ENCODE measurements at regions not wholly inside any gene's neighbourhood (a gene's known extent, or its start where the extent isn't known, plus 50 kb on each side); places are given as distances from the start of the nearest gene placed in this dataset.
A peak's percentile ranks its signal among the peaks of the same experiment; 100 is the strongest.

DNA sequence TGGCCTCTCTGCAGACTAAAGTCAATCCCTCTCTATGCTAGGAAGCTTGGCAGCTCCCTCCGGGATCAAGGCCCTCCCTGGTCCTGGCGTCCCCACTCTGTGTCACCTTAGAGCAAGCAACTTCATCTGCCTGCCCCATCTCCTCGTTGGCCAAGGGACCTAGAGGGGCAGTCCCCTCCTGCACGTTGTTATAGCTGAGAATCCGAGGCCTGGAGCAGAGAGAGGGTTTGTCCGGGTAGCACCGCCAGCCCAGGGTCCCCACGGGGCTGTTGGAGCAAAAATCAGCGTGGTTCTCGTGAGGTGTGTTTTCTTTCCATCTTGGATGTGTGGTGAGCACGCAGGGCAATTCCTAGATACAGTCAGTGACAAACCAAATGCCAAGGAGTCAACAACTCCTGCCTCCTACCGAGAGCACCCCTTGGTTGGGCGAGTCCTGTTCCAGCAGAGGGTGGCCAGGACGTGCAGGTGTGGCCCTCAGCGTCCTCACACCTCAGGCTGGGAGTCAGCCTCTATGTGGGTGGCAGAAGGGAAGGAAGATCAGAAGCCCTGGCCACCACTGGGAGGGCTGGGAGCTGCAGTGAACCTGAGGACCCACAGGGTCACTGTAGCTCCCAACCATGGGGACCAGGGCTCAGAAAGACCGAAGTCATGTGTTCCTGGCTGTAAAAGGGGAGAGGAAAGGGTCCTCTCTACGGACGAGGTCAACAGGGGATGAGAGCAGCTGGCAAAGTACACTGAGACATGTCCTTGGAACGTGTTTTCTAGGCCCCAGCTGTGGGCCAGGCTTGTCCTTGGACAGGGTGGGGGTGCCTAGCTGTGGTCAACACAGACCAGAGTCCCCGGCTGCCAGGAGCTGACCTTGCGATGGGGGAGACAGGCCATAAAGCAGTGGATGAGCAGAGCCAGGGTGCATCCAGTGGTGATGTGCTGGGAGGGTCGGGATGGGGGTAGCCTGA, 85.6 kb upstream of the CIBAR2 start (continued):
- TF ChIP-seq ZBTB42 (CRISPR knock-in tag; IDR thresholded peaks at IDR 0.05), result peak; percentile 97
- TF ChIP-seq ZNF761 (CRISPR knock-in tag; conservative IDR thresholded peaks at IDR 0.05), result peak; percentile 91; the same call in 1 of the 2 replicates
- TF ChIP-seq ARHGAP35 (CRISPR knock-in tag; IDR thresholded peaks at IDR 0.05; ENCODE audit: borderline replicate concordance), result no peak
- TF ChIP-seq HMG20A (CRISPR knock-in tag; IDR thresholded peaks at IDR 0.05; ENCODE audit: borderline replicate concordance), result peak; percentile 88; the same call in 1 of the 2 replicates
- peak; percentile 87; the same call in 1 of the 2 replicates for TF ChIP-seq ZNF678 (CRISPR knock-in tag; IDR thresholded peaks at IDR 0.05)
- TF ChIP-seq, protein P1, sequence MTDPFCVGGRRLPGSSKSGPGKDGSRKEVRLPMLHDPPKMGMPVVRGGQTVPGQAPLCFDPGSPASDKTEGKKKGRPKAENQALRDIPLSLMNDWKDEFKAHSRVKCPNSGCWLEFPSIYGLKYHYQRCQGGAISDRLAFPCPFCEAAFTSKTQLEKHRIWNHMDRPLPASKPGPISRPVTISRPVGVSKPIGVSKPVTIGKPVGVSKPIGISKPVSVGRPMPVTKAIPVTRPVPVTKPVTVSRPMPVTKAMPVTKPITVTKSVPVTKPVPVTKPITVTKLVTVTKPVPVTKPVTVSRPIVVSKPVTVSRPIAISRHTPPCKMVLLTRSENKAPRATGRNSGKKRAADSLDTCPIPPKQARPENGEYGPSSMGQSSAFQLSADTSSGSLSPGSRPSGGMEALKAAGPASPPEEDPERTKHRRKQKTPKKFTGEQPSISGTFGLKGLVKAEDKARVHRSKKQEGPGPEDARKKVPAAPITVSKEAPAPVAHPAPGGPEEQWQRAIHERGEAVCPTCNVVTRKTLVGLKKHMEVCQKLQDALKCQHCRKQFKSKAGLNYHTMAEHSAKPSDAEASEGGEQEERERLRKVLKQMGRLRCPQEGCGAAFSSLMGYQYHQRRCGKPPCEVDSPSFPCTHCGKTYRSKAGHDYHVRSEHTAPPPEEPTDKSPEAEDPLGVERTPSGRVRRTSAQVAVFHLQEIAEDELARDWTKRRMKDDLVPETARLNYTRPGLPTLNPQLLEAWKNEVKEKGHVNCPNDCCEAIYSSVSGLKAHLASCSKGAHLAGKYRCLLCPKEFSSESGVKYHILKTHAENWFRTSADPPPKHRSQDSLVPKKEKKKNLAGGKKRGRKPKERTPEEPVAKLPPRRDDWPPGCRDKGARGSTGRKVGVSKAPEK (CRISPR knock-in tag; IDR thresholded peaks at IDR 0.05; ENCODE audit: borderline replicate concordance), result peak; percentile 86; the same call in 1 of the 2 replicates
- TF ChIP-seq ISX (CRISPR knock-in tag; conservative IDR thresholded peaks at IDR 0.05), result no peak
- TF ChIP-seq, protein P2, sequence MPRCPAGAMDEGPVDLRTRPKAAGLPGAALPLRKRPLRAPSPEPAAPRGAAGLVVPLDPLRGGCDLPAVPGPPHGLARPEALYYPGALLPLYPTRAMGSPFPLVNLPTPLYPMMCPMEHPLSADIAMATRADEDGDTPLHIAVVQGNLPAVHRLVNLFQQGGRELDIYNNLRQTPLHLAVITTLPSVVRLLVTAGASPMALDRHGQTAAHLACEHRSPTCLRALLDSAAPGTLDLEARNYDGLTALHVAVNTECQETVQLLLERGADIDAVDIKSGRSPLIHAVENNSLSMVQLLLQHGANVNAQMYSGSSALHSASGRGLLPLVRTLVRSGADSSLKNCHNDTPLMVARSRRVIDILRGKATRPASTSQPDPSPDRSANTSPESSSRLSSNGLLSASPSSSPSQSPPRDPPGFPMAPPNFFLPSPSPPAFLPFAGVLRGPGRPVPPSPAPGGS (CRISPR knock-in tag; IDR thresholded peaks at IDR 0.05), result peak; percentile 94
- TF ChIP-seq NRL (CRISPR knock-in tag; IDR thresholded peaks at IDR 0.05; ENCODE audit: borderline replicate concordance), result peak; percentile 89
- peak; percentile 91; the same call in 1 of the 2 replicates for TF ChIP-seq FOXC1 (CRISPR knock-in tag; IDR thresholded peaks at IDR 0.05; ENCODE audit: borderline replicate concordance)
- no peak for TF ChIP-seq REXO4 (CRISPR knock-in tag; IDR thresholded peaks at IDR 0.05; ENCODE audit: borderline replicate concordance)
- TF ChIP-seq, protein P3, sequence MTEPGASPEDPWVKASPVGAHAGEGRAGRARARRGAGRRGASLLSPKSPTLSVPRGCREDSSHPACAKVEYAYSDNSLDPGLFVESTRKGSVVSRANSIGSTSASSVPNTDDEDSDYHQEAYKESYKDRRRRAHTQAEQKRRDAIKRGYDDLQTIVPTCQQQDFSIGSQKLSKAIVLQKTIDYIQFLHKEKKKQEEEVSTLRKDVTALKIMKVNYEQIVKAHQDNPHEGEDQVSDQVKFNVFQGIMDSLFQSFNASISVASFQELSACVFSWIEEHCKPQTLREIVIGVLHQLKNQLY (CRISPR knock-in tag; IDR thresholded peaks at IDR 0.05), result peak; percentile 98
- TF ChIP-seq, protein P4, sequence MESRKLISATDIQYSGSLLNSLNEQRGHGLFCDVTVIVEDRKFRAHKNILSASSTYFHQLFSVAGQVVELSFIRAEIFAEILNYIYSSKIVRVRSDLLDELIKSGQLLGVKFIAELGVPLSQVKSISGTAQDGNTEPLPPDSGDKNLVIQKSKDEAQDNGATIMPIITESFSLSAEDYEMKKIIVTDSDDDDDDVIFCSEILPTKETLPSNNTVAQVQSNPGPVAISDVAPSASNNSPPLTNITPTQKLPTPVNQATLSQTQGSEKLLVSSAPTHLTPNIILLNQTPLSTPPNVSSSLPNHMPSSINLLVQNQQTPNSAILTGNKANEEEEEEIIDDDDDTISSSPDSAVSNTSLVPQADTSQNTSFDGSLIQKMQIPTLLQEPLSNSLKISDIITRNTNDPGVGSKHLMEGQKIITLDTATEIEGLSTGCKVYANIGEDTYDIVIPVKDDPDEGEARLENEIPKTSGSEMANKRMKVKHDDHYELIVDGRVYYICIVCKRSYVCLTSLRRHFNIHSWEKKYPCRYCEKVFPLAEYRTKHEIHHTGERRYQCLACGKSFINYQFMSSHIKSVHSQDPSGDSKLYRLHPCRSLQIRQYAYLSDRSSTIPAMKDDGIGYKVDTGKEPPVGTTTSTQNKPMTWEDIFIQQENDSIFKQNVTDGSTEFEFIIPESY (CRISPR knock-in tag; IDR thresholded peaks at IDR 0.05), result 0 out of 2 replicates have a peak, but pooled peaks have one; percentile 51
- no peak for TF ChIP-seq ZFAT (CRISPR knock-in tag; conservative IDR thresholded peaks at IDR 0.05)
- peak; percentile 96 for TF ChIP-seq ZNF772 (CRISPR knock-in tag; IDR thresholded peaks at IDR 0.05)
- TF ChIP-seq, protein P5, sequence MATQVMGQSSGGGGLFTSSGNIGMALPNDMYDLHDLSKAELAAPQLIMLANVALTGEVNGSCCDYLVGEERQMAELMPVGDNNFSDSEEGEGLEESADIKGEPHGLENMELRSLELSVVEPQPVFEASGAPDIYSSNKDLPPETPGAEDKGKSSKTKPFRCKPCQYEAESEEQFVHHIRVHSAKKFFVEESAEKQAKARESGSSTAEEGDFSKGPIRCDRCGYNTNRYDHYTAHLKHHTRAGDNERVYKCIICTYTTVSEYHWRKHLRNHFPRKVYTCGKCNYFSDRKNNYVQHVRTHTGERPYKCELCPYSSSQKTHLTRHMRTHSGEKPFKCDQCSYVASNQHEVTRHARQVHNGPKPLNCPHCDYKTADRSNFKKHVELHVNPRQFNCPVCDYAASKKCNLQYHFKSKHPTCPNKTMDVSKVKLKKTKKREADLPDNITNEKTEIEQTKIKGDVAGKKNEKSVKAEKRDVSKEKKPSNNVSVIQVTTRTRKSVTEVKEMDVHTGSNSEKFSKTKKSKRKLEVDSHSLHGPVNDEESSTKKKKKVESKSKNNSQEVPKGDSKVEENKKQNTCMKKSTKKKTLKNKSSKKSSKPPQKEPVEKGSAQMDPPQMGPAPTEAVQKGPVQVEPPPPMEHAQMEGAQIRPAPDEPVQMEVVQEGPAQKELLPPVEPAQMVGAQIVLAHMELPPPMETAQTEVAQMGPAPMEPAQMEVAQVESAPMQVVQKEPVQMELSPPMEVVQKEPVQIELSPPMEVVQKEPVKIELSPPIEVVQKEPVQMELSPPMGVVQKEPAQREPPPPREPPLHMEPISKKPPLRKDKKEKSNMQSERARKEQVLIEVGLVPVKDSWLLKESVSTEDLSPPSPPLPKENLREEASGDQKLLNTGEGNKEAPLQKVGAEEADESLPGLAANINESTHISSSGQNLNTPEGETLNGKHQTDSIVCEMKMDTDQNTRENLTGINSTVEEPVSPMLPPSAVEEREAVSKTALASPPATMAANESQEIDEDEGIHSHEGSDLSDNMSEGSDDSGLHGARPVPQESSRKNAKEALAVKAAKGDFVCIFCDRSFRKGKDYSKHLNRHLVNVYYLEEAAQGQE (IDR thresholded peaks at IDR 0.05; ENCODE audit: borderline replicate concordance in 1 of 2, low read depth in 1 of 2, low read length in 2 of 2), result no peak
- TF ChIP-seq EHMT2 (IDR thresholded peaks at IDR 0.05; ENCODE audit: borderline replicate concordance, low read depth, low read length), result no peak
